ENCODE measurements at regions not wholly inside any gene's neighbourhood (a gene's known extent, or its start where the extent isn't known, plus 50 kb on each side); places are given as distances from the start of the nearest gene placed in this dataset.

DNA sequence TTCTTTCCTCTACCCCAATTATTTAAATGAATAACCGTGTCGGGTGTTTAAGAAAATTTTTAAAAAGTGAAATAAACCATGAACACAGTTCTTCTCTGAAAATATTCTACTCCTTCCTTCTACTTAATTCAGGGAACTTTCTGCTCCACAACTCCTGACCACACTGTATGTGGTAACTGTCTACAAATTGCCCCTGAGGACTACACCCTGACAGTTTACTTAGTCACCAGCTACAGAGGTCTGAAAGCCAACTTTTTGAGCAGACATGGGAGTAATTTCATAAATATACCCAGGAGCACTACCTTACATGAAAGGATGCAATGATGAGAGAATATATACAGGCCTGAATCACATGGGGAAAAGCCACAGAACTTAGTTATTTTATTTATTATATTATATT is 523.2 kb upstream of the SORCS1 start:
- TF ChIP-seq, protein P1, sequence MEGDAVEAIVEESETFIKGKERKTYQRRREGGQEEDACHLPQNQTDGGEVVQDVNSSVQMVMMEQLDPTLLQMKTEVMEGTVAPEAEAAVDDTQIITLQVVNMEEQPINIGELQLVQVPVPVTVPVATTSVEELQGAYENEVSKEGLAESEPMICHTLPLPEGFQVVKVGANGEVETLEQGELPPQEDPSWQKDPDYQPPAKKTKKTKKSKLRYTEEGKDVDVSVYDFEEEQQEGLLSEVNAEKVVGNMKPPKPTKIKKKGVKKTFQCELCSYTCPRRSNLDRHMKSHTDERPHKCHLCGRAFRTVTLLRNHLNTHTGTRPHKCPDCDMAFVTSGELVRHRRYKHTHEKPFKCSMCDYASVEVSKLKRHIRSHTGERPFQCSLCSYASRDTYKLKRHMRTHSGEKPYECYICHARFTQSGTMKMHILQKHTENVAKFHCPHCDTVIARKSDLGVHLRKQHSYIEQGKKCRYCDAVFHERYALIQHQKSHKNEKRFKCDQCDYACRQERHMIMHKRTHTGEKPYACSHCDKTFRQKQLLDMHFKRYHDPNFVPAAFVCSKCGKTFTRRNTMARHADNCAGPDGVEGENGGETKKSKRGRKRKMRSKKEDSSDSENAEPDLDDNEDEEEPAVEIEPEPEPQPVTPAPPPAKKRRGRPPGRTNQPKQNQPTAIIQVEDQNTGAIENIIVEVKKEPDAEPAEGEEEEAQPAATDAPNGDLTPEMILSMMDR (IDR thresholded peaks at IDR 0.05), result no peak
- no peak for TF ChIP-seq POLR2A (IDR thresholded peaks at IDR 0.05)

Data from testis (tissue), 2 donors.